Endothelial cell (in vitro differentiated cells): ENCODE measurements at regions not wholly inside any gene's neighbourhood (a gene's known extent, or its start where the extent isn't known, plus 50 kb on each side); places are given as distances from the start of the nearest gene placed in this dataset.

Experiments used
- DNase-seq: peaks from one replicate; pipeline ENCODE4 v3.0.0; 2021; ENCODE audit warnings: low spot score
- H3K27ac Mint-ChIP-seq: one replicate; pipeline ENCODE4 v1.8.0; 2021; ENCODE audit warnings: mixed read lengths, inconsistent platforms; ENCODE audit not compliant: unreplicated experiment
- H3K27me3 Mint-ChIP-seq: one replicate; pipeline ENCODE4 v1.8.0; 2021; ENCODE audit warnings: mild to moderate bottlenecking, moderate library complexity, mixed read lengths, inconsistent platforms; ENCODE audit not compliant: unreplicated experiment
- H3K36me3 Mint-ChIP-seq: one replicate; pipeline ENCODE4 v1.8.0; 2021; ENCODE audit warnings: mild to moderate bottlenecking, low read depth, mixed read lengths, inconsistent platforms; ENCODE audit not compliant: unreplicated experiment
- H3K4me1 Mint-ChIP-seq: one replicate; pipeline ENCODE4 v1.8.0; 2021; ENCODE audit warnings: mild to moderate bottlenecking, mixed read lengths, inconsistent platforms; ENCODE audit not compliant: unreplicated experiment
- H3K4me3 Mint-ChIP-seq: one replicate; pipeline ENCODE4 v1.8.0; 2021; ENCODE audit warnings: mild to moderate bottlenecking, mixed read lengths, inconsistent platforms; ENCODE audit not compliant: unreplicated experiment
- H3K9me3 Mint-ChIP-seq: one replicate; pipeline ENCODE4 v1.8.0; 2021; ENCODE audit warnings: mixed read lengths, inconsistent platforms; ENCODE audit not compliant: unreplicated experiment
- CTCF ChIP-seq: fragments of 200-600 bp; sonication (generic); IDR thresholded peaks from one replicate; pipeline ENCODE4 v1.5.0; 2021; ENCODE audit warnings: antibody characterized with exemption; ENCODE audit not compliant: unreplicated experiment

GRCh38 chr3:192042116-192042515, 581.2 kb downstream of the PYDC2 start:
- Mint-ChIP-seq H3K4me1 (no peaks in the 10 kb centered on the region), H3K27ac (no peak overlapping the region), H3K9me3 (no peaks in the 10 kb centered on the region), H3K4me3 (no peak overlapping the region), H3K36me3 (no peaks in the 10 kb centered on the region), H3K27me3 (no peaks in the 10 kb centered on the region)
- no peak for DNase-seq
- TF ChIP-seq CTCF = no peak

- Mint-ChIP-seq H3K4me3 (no peak overlapping the region), H3K27me3 (no peaks in the 10 kb centered on the region), H3K9me3 (no peaks in the 10 kb centered on the region), H3K36me3 (no peaks in the 10 kb centered on the region), H3K4me1 (peaks cover 4% of the 10 kb centered on the region), H3K27ac (peak overlapping the region; percentile 77)
- DNase-seq = no peak
- TF ChIP-seq CTCF = no peak
Observed at GRCh38 chr3:192054881-192055280, 593.9 kb downstream of the PYDC2 start.

GRCh38 chr3:192055946-192056345, 595.0 kb downstream of the PYDC2 start:
- Mint-ChIP-seq H3K4me3 (no peak overlapping the region), H3K36me3 (no peaks in the 10 kb centered on the region), H3K4me1 (peaks cover 4% of the 10 kb centered on the region), H3K27me3 (no peaks in the 10 kb centered on the region), H3K9me3 (no peaks in the 10 kb centered on the region), H3K27ac (no peak overlapping the region)
- TF ChIP-seq CTCF = no peak
- no peak for DNase-seq

- H3K4me1 Mint-ChIP-seq = peaks cover 4% of the 10 kb centered on the region
- DNase-seq = no peak
- no peak for TF ChIP-seq CTCF
Observed at GRCh38 chr3:192057261-192057660, 596.3 kb downstream of the PYDC2 start.

GRCh38 chr3:192060160-192060781, 599.3 kb downstream of the PYDC2 start:
- H3K4me1 Mint-ChIP-seq = no peaks in the 10 kb centered on the region
- TF ChIP-seq CTCF = no peak
- no peak overlapping the region for H3K27ac Mint-ChIP-seq
- H3K4me3 Mint-ChIP-seq = no peak overlapping the region
- DNase-seq = no peak
- no peaks in the 10 kb centered on the region for H3K36me3 Mint-ChIP-seq
- H3K9me3 Mint-ChIP-seq = no peaks in the 10 kb centered on the region
- H3K27me3 Mint-ChIP-seq = no peaks in the 10 kb centered on the region

More at GRCh38 chr3:192057261-192057660, 596.3 kb downstream of the PYDC2 start:
- H3K36me3 Mint-ChIP-seq = no peaks in the 10 kb centered on the region
- H3K27me3 Mint-ChIP-seq = no peaks in the 10 kb centered on the region
- H3K27ac Mint-ChIP-seq = no peak overlapping the region
- no peak overlapping the region for H3K4me3 Mint-ChIP-seq
- no peaks in the 10 kb centered on the region for H3K9me3 Mint-ChIP-seq
